Stomach smooth muscle (tissue), 2 donors: ENCODE measurements at regions not wholly inside any gene's neighbourhood (a gene's known extent, or its start where the extent isn't known, plus 50 kb on each side); places are given as distances from the start of the nearest gene placed in this dataset.

Source experiments
- H3K27ac ChIP-seq: one replicate; pipeline ENCODE4 v1.7.0; 2013; ENCODE audit warnings: mild to moderate bottlenecking, low read length, inconsistent platforms
- H3K27me3 ChIP-seq, 2 donors: one replicate each; pipeline ENCODE4 v1.7.0; 2013; ENCODE audit warnings: low read length in 2 of 2; ENCODE audit not compliant: insufficient read depth in 2 of 2, control insufficient read depth in 1 of 2
- H3K36me3 ChIP-seq, 2 donors: one replicate each; pipeline ENCODE4 v1.7.0; 2013; ENCODE audit warnings: low read length in 2 of 2; ENCODE audit not compliant: control insufficient read depth in 2 of 2, insufficient read depth in 2 of 2
- H3K4me1 ChIP-seq: one replicate; pipeline ENCODE4 v1.7.0; 2013; ENCODE audit warnings: low read length; ENCODE audit not compliant: control insufficient read depth, insufficient read depth
- H3K4me3 ChIP-seq, 2 donors: one replicate each; pipeline ENCODE4 v1.7.0; 2013; ENCODE audit warnings: low read length in 2 of 2
- H3K9ac ChIP-seq, 2 donors: one replicate each; pipeline ENCODE4 v1.7.0; 2013; ENCODE audit warnings: low read length in 2 of 2, mild to moderate bottlenecking in 1 of 2
- H3K9me3 ChIP-seq, 2 donors: one replicate each; pipeline ENCODE4 v1.7.0; 2013; ENCODE audit warnings: low read length in 2 of 2; ENCODE audit not compliant: control insufficient read depth in 2 of 2
- donor health status: healthy.
- donor health status: Pancreatic carcinoma.

GRCh38 chr21:19244502-19245187 lies 841.1 kb upstream of the TMPRSS15 start:
- Histone ChIP-seq H3K9ac (no peak overlapping the region), H3K27ac (no peak overlapping the region), H3K9me3 (peaks cover 0 to 5% of the 10 kb centered on the region in 2 donors), H3K4me1 (no peaks in the 10 kb centered on the region), H3K4me3 (no peak overlapping the region), H3K36me3 (no peaks in the 10 kb centered on the region), H3K27me3 (no peaks in the 10 kb centered on the region)

GRCh38 chr21:19245188-19245580 lies 841.6 kb upstream of the TMPRSS15 start:
- H3K9ac ChIP-seq: no peak overlapping the region
- H3K4me1 ChIP-seq: no peaks in the 10 kb centered on the region
- no peaks in the 10 kb centered on the region for H3K27me3 ChIP-seq
- H3K36me3 ChIP-seq: no peaks in the 10 kb centered on the region
- H3K27ac ChIP-seq: no peak overlapping the region
- H3K9me3 ChIP-seq: peaks cover 0 to 5% of the 10 kb centered on the region in 2 donors
- no peak overlapping the region for H3K4me3 ChIP-seq

GRCh38 chr21:19246018-19246417 lies 842.4 kb upstream of the TMPRSS15 start:
- no peak overlapping the region for H3K27ac ChIP-seq
- no peak overlapping the region for H3K9ac ChIP-seq
- no peaks in the 10 kb centered on the region for H3K4me1 ChIP-seq
- H3K4me3 ChIP-seq: no peak overlapping the region
- H3K36me3 ChIP-seq: no peaks in the 10 kb centered on the region
- peaks cover 0 to 5% of the 10 kb centered on the region in 2 donors for H3K9me3 ChIP-seq
- no peaks in the 10 kb centered on the region for H3K27me3 ChIP-seq

DNA sequence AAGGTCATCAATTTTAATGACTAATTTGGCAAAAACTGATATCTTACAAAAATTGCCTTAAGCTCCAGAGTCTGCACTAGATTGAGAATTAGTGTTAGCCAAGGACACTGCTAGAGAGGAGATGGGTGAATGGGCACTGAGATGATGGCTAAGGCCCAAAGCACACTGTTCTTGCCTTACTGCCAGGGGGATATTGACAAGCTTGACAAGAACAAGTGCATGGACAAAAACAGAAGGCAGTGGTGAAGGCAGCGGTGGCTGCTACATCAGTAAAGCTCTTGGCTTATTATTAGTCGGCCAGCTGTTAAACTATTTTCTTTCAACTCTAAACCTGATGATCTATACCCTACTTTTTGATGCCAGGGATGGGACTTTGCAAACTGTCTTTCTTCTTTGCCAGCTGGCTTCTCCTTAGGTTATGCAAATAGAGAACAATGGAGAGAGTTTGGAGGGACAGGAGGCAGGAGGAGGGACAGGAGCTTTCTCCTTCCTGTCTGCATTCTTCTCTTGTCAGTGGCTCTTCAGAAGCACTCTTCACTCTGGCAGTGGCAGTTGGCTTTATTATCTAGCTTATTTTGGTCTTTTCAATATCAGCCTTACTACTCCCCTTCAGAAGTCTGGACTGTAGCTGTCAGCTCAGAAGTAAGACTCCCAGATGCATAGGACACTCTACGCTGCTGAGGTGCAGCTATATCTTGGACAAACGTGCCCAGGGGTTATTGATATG lies 853.5 kb upstream of the TMPRSS15 start:
- Histone ChIP-seq H3K9ac (no peak overlapping the region), H3K9me3 (no peaks in the 10 kb centered on the region), H3K27ac (no peak overlapping the region), H3K4me1 (no peaks in the 10 kb centered on the region), H3K36me3 (no peaks in the 10 kb centered on the region), H3K27me3 (no peaks in the 10 kb centered on the region), H3K4me3 (no peak overlapping the region)

GRCh38 chr21:19261731-19262376 lies 858.3 kb upstream of the TMPRSS15 start:
- Histone ChIP-seq H3K27ac (no peak overlapping the region), H3K27me3 (no peaks in the 10 kb centered on the region), H3K9me3 (no peaks in the 10 kb centered on the region), H3K4me3 (no peak overlapping the region), H3K9ac (no peak overlapping the region), H3K36me3 (no peaks in the 10 kb centered on the region), H3K4me1 (no peaks in the 10 kb centered on the region)

DNA sequence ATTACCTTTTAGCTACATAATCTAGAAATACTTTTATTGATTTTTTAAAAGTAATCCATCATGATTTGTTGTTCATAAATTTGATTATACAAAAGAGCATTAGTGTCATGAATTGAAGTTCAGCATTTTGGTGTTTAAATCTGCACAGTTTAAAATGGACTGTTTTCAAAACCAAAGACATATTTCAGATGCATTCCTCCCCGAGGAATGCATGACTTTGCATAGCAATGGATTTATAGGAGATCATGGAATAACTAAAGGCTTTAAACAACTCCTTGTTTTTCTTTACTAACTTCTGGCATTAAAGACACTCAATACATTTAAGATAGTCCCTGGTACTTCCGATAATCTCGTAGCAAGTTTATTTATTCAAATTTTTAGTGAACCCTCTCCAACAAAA lies 863.1 kb upstream of the TMPRSS15 start:
- Histone ChIP-seq H3K4me3 (no peak overlapping the region), H3K9me3 (no peaks in the 10 kb centered on the region), H3K4me1 (no peaks in the 10 kb centered on the region), H3K27ac (no peak overlapping the region), H3K9ac (no peak overlapping the region), H3K27me3 (no peaks in the 10 kb centered on the region), H3K36me3 (no peaks in the 10 kb centered on the region)

- H3K27ac ChIP-seq: no peak overlapping the region
- H3K27me3 ChIP-seq: no peaks in the 10 kb centered on the region
- no peak overlapping the region for H3K9ac ChIP-seq
- H3K4me3 ChIP-seq: no peak overlapping the region
- H3K9me3 ChIP-seq: no peaks in the 10 kb centered on the region
- no peaks in the 10 kb centered on the region for H3K4me1 ChIP-seq
- no peaks in the 10 kb centered on the region for H3K36me3 ChIP-seq
Observed at GRCh38 chr21:19268686-19269085, 865.1 kb upstream of the TMPRSS15 start.

DNA sequence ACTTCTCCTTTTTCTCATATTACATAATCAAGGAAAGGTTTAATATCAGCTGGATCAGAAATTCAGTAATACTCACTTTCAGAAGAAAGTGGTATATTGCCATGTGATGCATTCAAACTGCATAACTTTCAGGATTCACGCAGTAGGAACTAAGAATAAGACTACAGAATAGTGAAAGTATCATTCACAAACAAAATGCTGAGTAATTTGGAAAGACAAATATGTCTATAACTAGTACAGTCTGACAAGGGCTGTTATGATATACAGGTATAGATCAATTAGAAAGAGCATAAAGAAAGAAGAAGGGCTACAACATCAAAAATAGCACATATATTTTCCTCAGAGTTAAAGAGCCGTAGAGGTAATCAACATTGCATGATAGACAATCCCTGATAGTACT lies 871.5 kb upstream of the TMPRSS15 start:
- no peak overlapping the region for H3K9ac ChIP-seq
- H3K36me3 ChIP-seq: no peaks in the 10 kb centered on the region
- H3K4me1 ChIP-seq: no peaks in the 10 kb centered on the region
- H3K9me3 ChIP-seq: no peaks in the 10 kb centered on the region
- no peaks in the 10 kb centered on the region for H3K27me3 ChIP-seq
- no peak overlapping the region for H3K4me3 ChIP-seq
- no peak overlapping the region for H3K27ac ChIP-seq

- H3K4me1 ChIP-seq: no peaks in the 10 kb centered on the region
- no peak overlapping the region for H3K27ac ChIP-seq
- H3K9ac ChIP-seq: no peak overlapping the region
- no peaks in the 10 kb centered on the region for H3K36me3 ChIP-seq
- no peaks in the 10 kb centered on the region for H3K9me3 ChIP-seq
- H3K4me3 ChIP-seq: no peak overlapping the region
- H3K27me3 ChIP-seq: no peaks in the 10 kb centered on the region
Observed at GRCh38 chr21:19276665-19277064, 873.1 kb upstream of the TMPRSS15 start.

DNA sequence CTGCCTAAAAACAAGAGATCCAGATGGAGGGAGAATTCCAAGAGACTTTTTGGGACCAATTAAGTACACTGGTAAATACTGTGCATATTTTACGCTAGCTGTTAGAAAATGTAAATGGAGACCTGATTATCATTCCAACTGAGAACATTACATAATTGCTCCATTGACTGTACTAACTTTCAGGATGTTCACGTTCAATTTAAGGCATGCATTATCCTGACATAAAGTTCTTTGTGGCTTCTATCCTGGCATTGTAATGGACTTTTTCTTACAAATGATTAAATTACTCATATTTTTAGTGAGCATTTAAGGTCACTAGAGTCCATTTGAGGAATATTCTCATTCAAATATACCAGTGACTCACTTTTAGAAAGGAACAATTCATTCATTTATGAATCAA lies 883.3 kb upstream of the TMPRSS15 start:
- no peaks in the 10 kb centered on the region for H3K9me3 ChIP-seq
- no peak overlapping the region for H3K4me3 ChIP-seq
- no peak overlapping the region for H3K27ac ChIP-seq
- H3K36me3 ChIP-seq: no peaks in the 10 kb centered on the region
- H3K27me3 ChIP-seq: no peaks in the 10 kb centered on the region
- H3K9ac ChIP-seq: no peak overlapping the region
- no peaks in the 10 kb centered on the region for H3K4me1 ChIP-seq

- Histone ChIP-seq H3K9me3 (no peaks in the 10 kb centered on the region), H3K9ac (no peak overlapping the region), H3K4me1 (no peaks in the 10 kb centered on the region), H3K4me3 (no peak overlapping the region), H3K27ac (no peak overlapping the region), H3K36me3 (no peaks in the 10 kb centered on the region), H3K27me3 (no peaks in the 10 kb centered on the region)
Observed at GRCh38 chr21:19290328-19290727, 886.7 kb upstream of the TMPRSS15 start.
